Chondrocyte (in vitro differentiated cells): ENCODE measurements at regions not wholly inside any gene's neighbourhood (a gene's known extent, or its start where the extent isn't known, plus 50 kb on each side); places are given as distances from the start of the nearest gene placed in this dataset.

Source experiments
- DNase-seq: peaks from one replicate; pipeline ENCODE4 v3.0.0; 2021; ENCODE audit warnings: mixed read lengths, low spot score
- H3K27ac Mint-ChIP-seq: one replicate; pipeline ENCODE4 v1.8.0; 2021; ENCODE audit warnings: mild to moderate bottlenecking, moderate library complexity, mixed read lengths; ENCODE audit not compliant: unreplicated experiment
- H3K27me3 Mint-ChIP-seq: 2 replicates; pipeline ENCODE4 v1.8.0; 2021; ENCODE audit warnings: low read depth, mixed read lengths
- H3K36me3 Mint-ChIP-seq: 2 replicates; pipeline ENCODE4 v1.8.0; 2021; ENCODE audit warnings: low read depth, mixed read lengths
- H3K4me1 Mint-ChIP-seq: 2 replicates; pipeline ENCODE4 v1.8.0; 2021; ENCODE audit warnings: low read depth, mild to moderate bottlenecking, mixed read lengths
- H3K4me3 Mint-ChIP-seq: one replicate; pipeline ENCODE4 v1.8.0; 2021; ENCODE audit warnings: mild to moderate bottlenecking, moderate library complexity, mixed read lengths; ENCODE audit not compliant: unreplicated experiment
- H3K9me3 Mint-ChIP-seq: 2 replicates; pipeline ENCODE4 v1.8.0; 2021; ENCODE audit warnings: low read depth, mixed read lengths
- TF ChIP-seq, protein P1 (sequence below): fragments of 200-600 bp; sonication (generic); IDR thresholded peaks from 2 replicates; pipeline ENCODE4 v1.5.0; 2021; ENCODE audit warnings: antibody characterized with exemption, mild to moderate bottlenecking, moderate library complexity

DNA sequence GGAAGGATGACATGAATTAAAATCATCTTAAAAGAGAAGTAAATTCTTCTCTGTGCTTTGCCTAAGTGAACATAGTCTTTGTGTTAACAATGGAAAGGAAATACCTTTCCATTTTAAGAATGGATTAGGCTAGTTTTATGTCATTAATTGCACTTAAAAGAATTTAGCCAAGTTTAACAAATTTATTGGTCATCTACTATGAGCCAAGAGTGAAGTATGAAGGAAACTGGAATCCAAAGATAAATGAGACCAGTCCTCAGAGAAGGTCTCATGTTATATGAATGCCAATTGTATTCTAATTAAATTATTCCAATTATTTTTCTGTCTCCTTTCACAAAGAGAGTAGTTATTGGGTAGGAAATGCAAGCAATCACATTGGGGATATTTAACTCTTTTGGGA, 741.3 kb upstream of the SOX9 start:
- TF ChIP-seq, protein P1, sequence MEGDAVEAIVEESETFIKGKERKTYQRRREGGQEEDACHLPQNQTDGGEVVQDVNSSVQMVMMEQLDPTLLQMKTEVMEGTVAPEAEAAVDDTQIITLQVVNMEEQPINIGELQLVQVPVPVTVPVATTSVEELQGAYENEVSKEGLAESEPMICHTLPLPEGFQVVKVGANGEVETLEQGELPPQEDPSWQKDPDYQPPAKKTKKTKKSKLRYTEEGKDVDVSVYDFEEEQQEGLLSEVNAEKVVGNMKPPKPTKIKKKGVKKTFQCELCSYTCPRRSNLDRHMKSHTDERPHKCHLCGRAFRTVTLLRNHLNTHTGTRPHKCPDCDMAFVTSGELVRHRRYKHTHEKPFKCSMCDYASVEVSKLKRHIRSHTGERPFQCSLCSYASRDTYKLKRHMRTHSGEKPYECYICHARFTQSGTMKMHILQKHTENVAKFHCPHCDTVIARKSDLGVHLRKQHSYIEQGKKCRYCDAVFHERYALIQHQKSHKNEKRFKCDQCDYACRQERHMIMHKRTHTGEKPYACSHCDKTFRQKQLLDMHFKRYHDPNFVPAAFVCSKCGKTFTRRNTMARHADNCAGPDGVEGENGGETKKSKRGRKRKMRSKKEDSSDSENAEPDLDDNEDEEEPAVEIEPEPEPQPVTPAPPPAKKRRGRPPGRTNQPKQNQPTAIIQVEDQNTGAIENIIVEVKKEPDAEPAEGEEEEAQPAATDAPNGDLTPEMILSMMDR, result no peak
- Mint-ChIP-seq H3K36me3 (no peaks in the 10 kb centered on the region), H3K4me3 (no peak overlapping the region), H3K27ac (no peak overlapping the region), H3K27me3 (no peaks in the 10 kb centered on the region), H3K9me3 (no peaks in the 10 kb centered on the region), H3K4me1 (peaks cover 16% of the 10 kb centered on the region)
- DNase-seq, result no peak

DNA sequence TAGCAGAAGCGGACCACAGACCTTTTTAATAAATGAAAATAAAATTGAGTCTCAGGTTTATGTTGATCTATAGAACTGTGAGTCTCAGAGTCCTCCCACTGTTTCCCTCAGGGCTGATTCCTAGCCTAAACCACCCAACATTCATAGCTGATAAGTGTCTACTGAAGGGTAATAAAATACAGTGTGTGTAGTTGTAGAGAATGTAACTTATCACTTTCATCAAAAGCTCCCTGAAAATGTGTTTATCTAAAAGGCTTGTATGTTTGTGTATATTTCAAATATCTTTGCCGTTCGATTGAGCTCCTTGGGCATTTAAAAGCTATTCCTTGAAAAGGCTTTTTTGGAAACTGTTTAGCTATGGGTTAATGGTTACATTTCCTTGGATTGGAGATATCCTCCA, 740.3 kb upstream of the SOX9 start:
- Mint-ChIP-seq H3K4me1 (peaks cover 16% of the 10 kb centered on the region), H3K27ac (no peak overlapping the region)
- no peak for DNase-seq

GRCh38 chr17:71380936-71381335, 739.9 kb upstream of the SOX9 start:
- H3K4me1 Mint-ChIP-seq, result peaks cover 16% of the 10 kb centered on the region
- TF ChIP-seq, protein P1, result no peak
- H3K27ac Mint-ChIP-seq, result no peak overlapping the region
- no peaks in the 10 kb centered on the region for H3K36me3 Mint-ChIP-seq
- H3K9me3 Mint-ChIP-seq, result no peaks in the 10 kb centered on the region
- no peak for DNase-seq
- H3K27me3 Mint-ChIP-seq, result no peaks in the 10 kb centered on the region
- H3K4me3 Mint-ChIP-seq, result no peak overlapping the region

More for the DNA sequence above, 740.3 kb upstream of the SOX9 start:
- TF ChIP-seq, protein P1, result no peak
- Mint-ChIP-seq H3K27me3 (no peaks in the 10 kb centered on the region), H3K36me3 (no peaks in the 10 kb centered on the region), H3K4me3 (no peak overlapping the region), H3K9me3 (no peaks in the 10 kb centered on the region)

GRCh38 chr17:71383091-71383490, 737.7 kb upstream of the SOX9 start:
- Mint-ChIP-seq H3K36me3 (no peaks in the 10 kb centered on the region), H3K27me3 (no peaks in the 10 kb centered on the region), H3K27ac (no peak overlapping the region), H3K4me1 (peaks cover 16% of the 10 kb centered on the region), H3K4me3 (no peak overlapping the region), H3K9me3 (no peaks in the 10 kb centered on the region)
- no peak for DNase-seq
- TF ChIP-seq, protein P1, result no peak

DNA sequence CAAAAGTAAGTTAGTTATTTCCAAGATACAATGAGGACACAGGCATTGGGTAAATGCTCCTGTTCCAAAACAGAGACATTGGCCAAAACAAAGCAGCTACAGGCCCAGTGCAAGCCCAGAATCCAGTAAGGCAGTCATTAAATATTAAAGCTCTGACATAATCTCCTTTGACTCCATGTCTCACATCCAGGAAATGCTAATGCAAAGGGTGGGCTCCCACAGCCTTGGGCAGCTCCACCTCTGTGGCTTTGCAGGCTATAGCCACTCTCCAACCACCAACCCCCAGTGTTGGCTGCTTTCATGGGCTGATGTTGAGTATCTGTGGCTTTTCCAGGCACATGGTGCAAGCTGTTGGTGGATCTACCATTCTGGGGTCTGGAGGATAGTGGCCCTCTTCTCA, 733.4 kb upstream of the SOX9 start:
- no peak for DNase-seq
- H3K27me3 Mint-ChIP-seq, result no peaks in the 10 kb centered on the region
- H3K36me3 Mint-ChIP-seq, result no peaks in the 10 kb centered on the region
- no peak overlapping the region for H3K4me3 Mint-ChIP-seq
- H3K27ac Mint-ChIP-seq, result no peak overlapping the region
- H3K9me3 Mint-ChIP-seq, result peaks cover 6% of the 10 kb centered on the region
- peaks cover 8% of the 10 kb centered on the region for H3K4me1 Mint-ChIP-seq
- TF ChIP-seq, protein P1, result no peak
